ENCODE measurements at regions not wholly inside any gene's neighbourhood (a gene's known extent, or its start where the extent isn't known, plus 50 kb on each side); places are given as distances from the start of the nearest gene placed in this dataset.

DNA sequence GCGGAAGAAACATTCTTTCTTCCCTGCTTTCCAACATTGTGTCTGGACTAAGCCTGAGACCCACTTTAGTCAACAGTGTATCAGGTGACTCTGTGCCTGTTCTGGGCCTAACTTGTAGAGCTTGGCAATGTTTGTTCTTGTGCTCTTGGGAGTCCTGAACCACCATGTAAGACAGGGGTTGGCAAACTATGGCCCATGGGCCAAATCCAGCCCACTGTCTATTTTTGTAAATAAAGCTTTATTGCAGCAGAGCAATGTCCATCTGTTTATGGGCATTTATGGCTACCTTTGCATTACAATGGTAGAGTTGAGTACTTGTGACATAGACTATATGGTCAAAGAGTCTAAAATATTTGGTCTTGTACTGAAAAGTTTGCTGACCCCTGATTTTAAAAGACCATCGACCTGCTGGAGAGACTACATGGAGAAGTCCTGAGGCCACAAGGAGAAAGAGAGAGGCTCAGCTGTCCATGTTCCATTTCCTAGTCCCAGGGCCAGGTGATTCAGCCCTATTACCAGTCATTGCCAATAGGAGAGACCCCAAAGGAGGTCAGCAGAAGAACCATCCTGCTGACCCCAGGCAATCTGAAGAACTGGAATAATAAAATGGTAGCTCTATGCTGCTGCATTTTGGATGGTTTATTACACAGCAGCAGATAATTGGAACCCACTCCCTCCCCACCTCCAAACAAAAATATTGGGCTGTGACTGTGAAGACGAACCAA lies 211.3 kb downstream of the AUH start:
- H3K27ac ChIP-seq (ENCODE audit: low read depth, low read length) = no peak overlapping the region
- peaks cover 22% of the 10 kb centered on the region for H3K4me1 ChIP-seq (ENCODE audit: control insufficient read depth, insufficient read depth, low read length)
- H3K4me3 ChIP-seq (ENCODE audit: low read depth, low read length) = no peak overlapping the region
- no peaks in the 10 kb centered on the region for H3K27me3 ChIP-seq (ENCODE audit: control insufficient read depth, insufficient read depth, low read length)
- H3K9me3 ChIP-seq (ENCODE audit: control insufficient read depth, insufficient read depth, low read depth, low read length) = peaks cover 19% of the 10 kb centered on the region
- H3K9ac ChIP-seq (ENCODE audit: low read length) = no peak overlapping the region
- H3K36me3 ChIP-seq (ENCODE audit: control insufficient read depth, insufficient read depth, low read length) = no peaks in the 10 kb centered on the region

DNA sequence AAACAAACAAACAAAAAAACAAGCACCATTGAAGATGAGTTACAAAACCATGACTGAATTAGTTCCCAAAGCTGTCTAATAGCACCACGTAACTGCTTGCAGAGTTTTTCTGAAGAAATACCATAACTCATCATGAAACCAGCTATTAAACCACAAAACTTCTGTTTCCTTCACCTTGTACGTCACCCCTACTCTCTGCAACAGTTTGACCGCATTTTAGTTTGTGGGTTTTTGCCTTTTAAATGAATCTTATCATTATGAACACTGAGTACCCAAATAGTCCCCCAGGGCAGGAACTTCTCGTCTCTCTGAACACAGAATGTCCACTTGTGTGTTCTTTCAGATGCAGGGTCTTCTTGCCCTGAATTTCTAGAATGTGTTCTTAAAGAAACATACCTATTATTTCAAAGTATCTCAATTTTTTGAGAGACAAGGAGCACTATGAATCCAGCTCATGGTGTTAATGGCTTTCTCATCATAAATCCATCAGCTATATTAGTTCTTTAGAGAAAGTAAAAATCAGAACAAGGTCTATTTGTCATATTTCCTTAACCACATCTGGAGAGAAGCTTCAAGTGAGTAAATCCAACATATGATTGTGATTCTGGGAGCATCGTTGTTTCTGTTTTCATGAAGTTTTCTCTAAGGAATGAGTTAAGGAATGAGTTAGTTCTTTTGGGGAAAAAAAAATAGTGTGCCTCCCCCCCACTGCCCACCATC lies 210.6 kb downstream of the AUH start:
- H3K9me3 ChIP-seq (ENCODE audit: control insufficient read depth, insufficient read depth, low read depth, low read length) = peaks cover 19% of the 10 kb centered on the region
- no peaks in the 10 kb centered on the region for H3K36me3 ChIP-seq (ENCODE audit: control insufficient read depth, insufficient read depth, low read length)
- no peak overlapping the region for H3K4me3 ChIP-seq (ENCODE audit: low read depth, low read length)
- no peaks in the 10 kb centered on the region for H3K27me3 ChIP-seq (ENCODE audit: control insufficient read depth, insufficient read depth, low read length)
- no peak overlapping the region for H3K27ac ChIP-seq (ENCODE audit: low read depth, low read length)
- no peak overlapping the region for H3K9ac ChIP-seq (ENCODE audit: low read length)
- H3K4me1 ChIP-seq (ENCODE audit: control insufficient read depth, insufficient read depth, low read length) = peaks cover 22% of the 10 kb centered on the region

DNA sequence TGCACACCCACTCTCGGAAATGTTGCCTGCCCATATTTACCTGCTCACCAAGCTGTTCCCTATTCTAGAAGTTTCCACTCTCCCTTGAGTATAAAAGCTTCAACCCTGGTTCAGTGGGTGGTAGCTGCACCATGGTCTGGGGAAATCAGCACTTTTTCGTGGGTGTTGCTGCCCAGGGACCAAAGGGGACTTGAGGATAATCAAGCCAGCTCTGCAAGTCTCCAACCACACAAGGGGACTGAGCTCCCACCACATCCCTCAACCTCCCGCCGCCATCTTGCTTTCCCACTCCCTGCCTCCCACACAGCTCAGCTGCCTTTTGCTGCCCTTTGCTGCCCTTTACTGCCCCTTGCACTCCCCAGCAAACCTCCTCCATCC lies 210.0 kb downstream of the AUH start:
- no peak overlapping the region for H3K4me3 ChIP-seq (ENCODE audit: low read depth, low read length)
- H3K27ac ChIP-seq (ENCODE audit: low read depth, low read length) = no peak overlapping the region

DNA sequence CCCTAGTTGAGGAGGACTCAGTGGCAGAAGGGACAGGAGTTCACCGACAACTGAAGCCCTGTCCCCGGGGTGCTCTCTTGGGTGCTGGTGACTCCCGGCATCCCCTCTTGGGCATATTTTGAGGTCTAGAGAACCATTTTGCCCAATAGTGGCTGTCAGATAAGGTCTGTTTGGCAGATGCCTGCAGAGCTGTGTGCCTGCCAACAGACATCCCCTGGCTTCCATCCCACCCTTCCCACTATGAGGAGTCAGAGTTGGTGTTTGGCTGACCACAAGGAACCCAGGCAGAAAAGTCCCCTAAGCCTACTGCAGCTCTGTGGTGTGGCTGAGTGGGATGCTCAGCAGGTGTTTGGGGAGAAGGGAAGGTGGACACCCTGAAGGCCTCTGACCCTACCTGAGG lies 207.0 kb downstream of the AUH start:
- H3K27me3 ChIP-seq (ENCODE audit: control insufficient read depth, insufficient read depth, low read length) = no peaks in the 10 kb centered on the region
- no peak overlapping the region for H3K9ac ChIP-seq (ENCODE audit: low read length)

More for the DNA sequence above, 210.0 kb downstream of the AUH start:
- H3K9me3 ChIP-seq (ENCODE audit: control insufficient read depth, insufficient read depth, low read depth, low read length) = peaks cover 19% of the 10 kb centered on the region
- H3K27me3 ChIP-seq (ENCODE audit: control insufficient read depth, insufficient read depth, low read length) = no peaks in the 10 kb centered on the region
- no peaks in the 10 kb centered on the region for H3K36me3 ChIP-seq (ENCODE audit: control insufficient read depth, insufficient read depth, low read length)
- no peak overlapping the region for H3K9ac ChIP-seq (ENCODE audit: low read length)
- peaks cover 18% of the 10 kb centered on the region for H3K4me1 ChIP-seq (ENCODE audit: control insufficient read depth, insufficient read depth, low read length)

DNA sequence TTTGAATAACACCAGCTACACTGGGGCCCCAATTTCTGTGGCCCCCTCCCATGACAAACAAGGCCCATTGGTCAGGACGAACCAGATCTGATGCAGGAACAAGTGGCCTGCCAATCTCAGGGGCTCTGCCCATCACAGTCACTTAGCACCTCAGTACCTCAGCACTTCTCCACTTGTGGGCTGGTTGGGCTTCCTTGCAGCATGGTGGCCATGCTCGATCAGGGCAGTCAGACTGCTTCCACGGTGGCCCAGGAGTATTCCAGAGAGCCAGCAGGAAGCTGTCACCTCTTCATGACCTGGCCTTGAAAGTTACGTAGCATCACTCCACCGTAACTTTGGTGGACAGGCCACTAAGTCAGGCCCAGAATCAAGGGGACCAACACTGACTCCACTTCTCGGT lies 206.5 kb downstream of the AUH start:
- Histone ChIP-seq H3K36me3 (ENCODE audit: control insufficient read depth, insufficient read depth, low read length) (no peaks in the 10 kb centered on the region), H3K4me3 (ENCODE audit: low read depth, low read length) (no peak overlapping the region), H3K27ac (ENCODE audit: low read depth, low read length) (no peak overlapping the region), H3K9ac (ENCODE audit: low read length) (no peak overlapping the region), H3K27me3 (ENCODE audit: control insufficient read depth, insufficient read depth, low read length) (no peaks in the 10 kb centered on the region), H3K9me3 (ENCODE audit: control insufficient read depth, insufficient read depth, low read depth, low read length) (peaks cover 19% of the 10 kb centered on the region), H3K4me1 (ENCODE audit: control insufficient read depth, insufficient read depth, low read length) (0 out of 2 replicates have a peak, but pooled peaks cover 3% of the 10 kb centered on the region)

More for the DNA sequence above, 207.0 kb downstream of the AUH start:
- Histone ChIP-seq H3K4me3 (ENCODE audit: low read depth, low read length) (no peak overlapping the region), H3K4me1 (ENCODE audit: control insufficient read depth, insufficient read depth, low read length) (0 out of 2 replicates have a peak, but pooled peaks cover 3% of the 10 kb centered on the region), H3K27ac (ENCODE audit: low read depth, low read length) (no peak overlapping the region), H3K36me3 (ENCODE audit: control insufficient read depth, insufficient read depth, low read length) (no peaks in the 10 kb centered on the region), H3K9me3 (ENCODE audit: control insufficient read depth, insufficient read depth, low read depth, low read length) (peaks cover 19% of the 10 kb centered on the region)

DNA sequence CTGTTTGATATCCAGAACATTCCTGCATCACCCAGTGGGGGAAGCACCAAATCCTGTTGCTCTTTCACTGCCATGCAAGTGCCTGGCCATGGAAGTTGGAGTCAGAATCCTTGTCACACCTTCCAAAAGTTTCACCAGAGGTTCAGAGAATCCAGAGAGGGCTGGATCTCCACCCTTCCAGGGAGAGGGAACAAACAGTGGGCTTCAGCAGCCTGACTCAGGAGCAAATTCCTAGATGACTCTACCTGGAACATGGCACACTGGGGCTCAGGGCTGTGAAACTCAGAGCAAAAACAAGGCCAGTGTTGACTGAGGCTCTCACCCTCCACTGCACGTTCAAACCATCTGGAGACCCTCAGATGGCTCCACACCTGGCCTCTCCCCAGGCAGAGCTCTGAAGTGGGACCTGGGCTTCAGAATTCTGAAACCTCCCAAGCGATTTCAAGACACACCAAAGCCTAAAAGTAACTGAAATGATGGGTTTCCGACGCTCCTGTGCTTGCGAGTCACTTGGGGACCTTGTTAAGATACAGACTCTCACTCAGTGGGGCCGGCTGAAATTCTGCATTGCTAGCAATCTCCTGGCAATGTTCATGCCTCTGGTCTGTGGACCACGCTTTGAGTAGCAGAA lies 205.9 kb downstream of the AUH start:
- Histone ChIP-seq H3K27ac (ENCODE audit: low read depth, low read length) (no peak overlapping the region), H3K9ac (ENCODE audit: low read length) (no peak overlapping the region), H3K27me3 (ENCODE audit: control insufficient read depth, insufficient read depth, low read length) (no peaks in the 10 kb centered on the region), H3K9me3 (ENCODE audit: control insufficient read depth, insufficient read depth, low read depth, low read length) (peaks cover 19% of the 10 kb centered on the region), H3K4me1 (ENCODE audit: control insufficient read depth, insufficient read depth, low read length) (0 out of 2 replicates have a peak, but pooled peaks cover 3% of the 10 kb centered on the region), H3K4me3 (ENCODE audit: low read depth, low read length) (no peak overlapping the region), H3K36me3 (ENCODE audit: control insufficient read depth, insufficient read depth, low read length) (no peaks in the 10 kb centered on the region)

DNA sequence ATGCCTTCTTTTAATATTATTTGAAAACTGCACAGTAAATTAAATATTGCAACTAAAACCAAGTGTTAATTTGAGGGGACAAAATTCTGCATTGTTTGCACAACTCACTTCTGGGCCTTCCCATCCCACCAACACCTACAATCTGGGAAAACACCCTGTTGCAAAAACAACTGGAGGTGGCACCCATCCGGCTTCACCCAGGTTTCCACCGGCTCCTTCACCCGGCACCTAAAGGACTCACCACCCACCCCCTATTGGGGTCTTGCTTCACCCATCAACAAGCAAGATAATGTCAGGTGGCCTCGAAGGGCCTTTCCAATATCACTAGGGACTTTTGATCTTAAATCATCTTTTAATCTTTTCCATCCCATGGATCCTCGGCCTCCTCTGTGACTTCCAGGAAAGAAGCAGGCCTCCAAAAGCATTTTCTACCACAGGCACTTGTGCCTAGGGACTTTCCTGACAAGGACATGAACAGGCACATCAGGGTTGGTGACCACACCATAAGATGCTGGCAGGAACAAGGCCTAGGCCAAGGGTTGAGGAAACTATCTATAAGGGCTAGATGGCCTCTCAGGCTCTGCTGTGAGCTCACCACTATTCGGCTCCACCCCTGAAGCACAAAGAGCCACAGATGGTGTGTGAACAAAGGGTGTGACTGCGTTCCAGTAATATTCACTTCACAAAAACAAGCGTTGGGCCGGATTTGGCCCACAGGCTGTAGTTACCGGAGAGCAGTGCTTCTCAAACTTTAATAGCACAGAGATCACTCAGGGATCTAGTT lies 205.1 kb downstream of the AUH start:
- Histone ChIP-seq H3K36me3 (ENCODE audit: control insufficient read depth, insufficient read depth, low read length) (no peaks in the 10 kb centered on the region), H3K27ac (ENCODE audit: low read depth, low read length) (no peak overlapping the region), H3K4me1 (ENCODE audit: control insufficient read depth, insufficient read depth, low read length) (0 out of 2 replicates have a peak, but pooled peaks cover 3% of the 10 kb centered on the region), H3K9ac (ENCODE audit: low read length) (no peak overlapping the region), H3K27me3 (ENCODE audit: control insufficient read depth, insufficient read depth, low read length) (no peaks in the 10 kb centered on the region), H3K9me3 (ENCODE audit: control insufficient read depth, insufficient read depth, low read depth, low read length) (peaks cover 18% of the 10 kb centered on the region), H3K4me3 (ENCODE audit: low read depth, low read length) (no peak overlapping the region)

DNA sequence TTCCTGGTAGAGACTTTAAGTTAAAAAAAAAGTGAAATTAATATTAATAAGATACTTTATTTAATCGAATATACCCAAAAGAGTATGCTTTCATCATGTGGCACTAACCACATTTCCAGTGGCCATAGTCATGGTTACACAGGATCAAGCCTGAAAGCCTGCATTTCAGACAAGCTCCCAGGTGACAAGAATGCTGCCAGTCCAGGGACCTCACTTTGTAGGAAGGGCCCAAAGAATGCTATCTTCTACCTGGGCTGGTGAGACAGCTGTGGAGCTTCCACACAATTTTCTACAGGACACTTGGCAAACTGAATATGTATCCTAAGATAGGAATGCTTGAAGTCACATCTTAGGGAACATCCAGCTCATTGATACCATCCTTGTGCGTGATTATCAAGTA lies 203.8 kb downstream of the AUH start:
- Histone ChIP-seq H3K27ac (ENCODE audit: low read depth, low read length) (no peak overlapping the region), H3K4me1 (ENCODE audit: control insufficient read depth, insufficient read depth, low read length) (peaks cover 11% of the 10 kb centered on the region), H3K4me3 (ENCODE audit: low read depth, low read length) (no peak overlapping the region), H3K27me3 (ENCODE audit: control insufficient read depth, insufficient read depth, low read length) (no peaks in the 10 kb centered on the region), H3K9me3 (ENCODE audit: control insufficient read depth, insufficient read depth, low read depth, low read length) (peaks cover 6% of the 10 kb centered on the region), H3K36me3 (ENCODE audit: control insufficient read depth, insufficient read depth, low read length) (no peaks in the 10 kb centered on the region), H3K9ac (ENCODE audit: low read length) (no peak overlapping the region)

DNA sequence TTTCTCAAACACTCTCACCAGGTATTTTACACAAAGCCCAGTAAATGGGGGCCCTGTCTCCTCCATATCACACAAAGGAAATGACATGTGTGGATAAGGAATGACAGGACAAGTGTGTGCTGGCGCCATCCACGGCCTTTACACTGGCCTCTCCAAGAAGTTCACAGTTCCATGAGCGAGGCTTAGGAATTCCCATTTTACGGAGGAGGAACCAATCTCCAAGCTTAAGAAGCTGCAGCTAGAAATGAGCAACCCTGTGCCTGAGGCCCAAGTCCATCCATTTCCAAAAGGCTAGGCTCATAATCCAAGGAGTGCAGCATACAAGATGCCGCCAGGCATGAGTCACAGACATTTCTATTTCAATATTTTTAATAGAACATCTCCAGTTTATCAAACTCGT lies 203.4 kb downstream of the AUH start:
- Histone ChIP-seq H3K9ac (ENCODE audit: low read length) (no peak overlapping the region), H3K4me1 (ENCODE audit: control insufficient read depth, insufficient read depth, low read length) (peaks cover 15% of the 10 kb centered on the region), H3K9me3 (ENCODE audit: control insufficient read depth, insufficient read depth, low read depth, low read length) (peaks cover 2% of the 10 kb centered on the region; the same call in 1 of the 2 replicates), H3K27me3 (ENCODE audit: control insufficient read depth, insufficient read depth, low read length) (no peaks in the 10 kb centered on the region), H3K27ac (ENCODE audit: low read depth, low read length) (no peak overlapping the region), H3K4me3 (ENCODE audit: low read depth, low read length) (no peak overlapping the region), H3K36me3 (ENCODE audit: control insufficient read depth, insufficient read depth, low read length) (no peaks in the 10 kb centered on the region)

DNA sequence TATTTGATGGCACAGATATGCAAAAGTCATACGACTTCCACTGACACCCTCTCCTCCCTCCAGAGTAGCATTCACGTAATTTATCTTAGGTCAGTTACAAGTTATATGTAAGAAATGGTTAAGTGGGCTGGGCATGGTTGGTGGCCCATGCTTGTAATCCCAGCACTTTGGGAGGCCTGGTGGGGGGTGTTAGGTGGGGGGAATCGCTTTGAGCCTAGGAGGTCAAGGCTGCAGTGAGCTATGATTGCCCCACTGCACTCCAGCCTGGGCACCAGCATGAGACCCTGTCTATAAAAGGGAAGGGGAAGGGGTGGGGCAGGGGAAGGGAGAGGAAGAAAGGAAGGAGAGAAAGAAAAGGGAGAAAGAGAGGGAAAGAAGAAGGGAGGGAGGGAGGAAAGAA lies 202.8 kb downstream of the AUH start:
- Histone ChIP-seq H3K9me3 (ENCODE audit: control insufficient read depth, insufficient read depth, low read depth, low read length) (no peaks in the 10 kb centered on the region; the same call in 1 of the 2 replicates), H3K36me3 (ENCODE audit: control insufficient read depth, insufficient read depth, low read length) (no peaks in the 10 kb centered on the region), H3K27me3 (ENCODE audit: control insufficient read depth, insufficient read depth, low read length) (no peaks in the 10 kb centered on the region), H3K4me1 (ENCODE audit: control insufficient read depth, insufficient read depth, low read length) (peaks cover 15% of the 10 kb centered on the region), H3K27ac (ENCODE audit: low read depth, low read length) (no peak overlapping the region), H3K4me3 (ENCODE audit: low read depth, low read length) (no peak overlapping the region), H3K9ac (ENCODE audit: low read length) (no peak overlapping the region)

Measured in HUES6 (cell line).